T-helper 2 cell treated with Interferon-gamma antibody and Interleukin-4, amounts not matched to agents 100 ng/mL and 5 ng/mL, for 36 hours (primary cell): ENCODE measurements at regions not wholly inside any gene's neighbourhood (a gene's known extent, or its start where the extent isn't known, plus 50 kb on each side); places are given as distances from the start of the nearest gene placed in this dataset.
"Not testable (repeated sequence)": the region's sequence is repeated elsewhere in the genome, so short reads cannot be mapped to it uniquely, and the experiment has no call there.

Experiments
- intact Hi-C: fragments of 100-400 bp; cut with micrococcal nuclease; formaldehyde crosslinking; loops from one replicate; pipeline ENCODE4 v1.15.1; 2023

GRCh38 chr9:100639854-100640253, 62.0 kb downstream of the CAVIN4 start:
- intact Hi-C loops, result no loop called here

GRCh38 chr9:100640447-100641050, 62.7 kb downstream of the CAVIN4 start:
- intact Hi-C loops, result no loop called here

- intact Hi-C loops, result no loop called here
Observed at GRCh38 chr9:100641166-100641565, 63.3 kb downstream of the CAVIN4 start.

GRCh38 chr9:100652850-100653249, 75.0 kb downstream of the CAVIN4 start:
- intact Hi-C loops, result no loop called here

- intact Hi-C loops, result no loop called here
Observed at GRCh38 chr9:100653643-100654334, 75.9 kb downstream of the CAVIN4 start.

GRCh38 chr9:100656851-100657250, 79.0 kb downstream of the CAVIN4 start:
- intact Hi-C loops, result not testable (repeated sequence)

- intact Hi-C loops, result no loop called here
Observed at GRCh38 chr9:100661668-100662067, 83.8 kb downstream of the CAVIN4 start.

- intact Hi-C loops, result no loop called here
Observed at GRCh38 chr9:100662122-100662521, 84.2 kb downstream of the CAVIN4 start.

- intact Hi-C loops, result no loop called here
Observed at GRCh38 chr9:100667448-100667847, 89.6 kb downstream of the CAVIN4 start.

- intact Hi-C loops, result no loop called here
Observed at GRCh38 chr9:100668024-100668423, 90.1 kb downstream of the CAVIN4 start.

- intact Hi-C loops, result no loop called here
Observed at GRCh38 chr9:100669968-100670367, 92.1 kb downstream of the CAVIN4 start.

GRCh38 chr9:100670719-100671118, 92.8 kb downstream of the CAVIN4 start:
- intact Hi-C loops, result no loop called here

- intact Hi-C loops, result no loop called here
Observed at GRCh38 chr9:100671898-100672297, 94.0 kb downstream of the CAVIN4 start.

- intact Hi-C loops, result no loop called here
Observed at GRCh38 chr9:100673249-100673648, 95.4 kb downstream of the CAVIN4 start.

- intact Hi-C loops, result no loop called here
Observed at GRCh38 chr9:100674419-100675122, 96.7 kb downstream of the CAVIN4 start.

- intact Hi-C loops, result no loop called here
Observed at GRCh38 chr9:100679834-100680233, 102.0 kb downstream of the CAVIN4 start.

GRCh38 chr9:100686420-100686819, 108.5 kb downstream of the CAVIN4 start:
- intact Hi-C loops, result no loop called here

GRCh38 chr9:100689635-100690034, 111.8 kb downstream of the CAVIN4 start:
- intact Hi-C loops, result no loop called here

GRCh38 chr9:100690438-100690837, 112.6 kb downstream of the CAVIN4 start:
- intact Hi-C loops, result no loop called here

- intact Hi-C loops, result no loop called here
Observed at GRCh38 chr9:100697339-100697738, 119.5 kb downstream of the CAVIN4 start.

- intact Hi-C loops, result no loop called here
Observed at GRCh38 chr9:100698945-100699344, 121.1 kb downstream of the CAVIN4 start.

- intact Hi-C loops, result no loop called here
Observed at GRCh38 chr9:100699668-100700067, 121.8 kb downstream of the CAVIN4 start.
